ENCODE measurements at regions not wholly inside any gene's neighbourhood (a gene's known extent, or its start where the extent isn't known, plus 50 kb on each side); places are given as distances from the start of the nearest gene placed in this dataset.
"Not testable (repeated sequence)": the region's sequence is repeated elsewhere in the genome, so short reads cannot be mapped to it uniquely, and the experiment has no call there.

- DNase-seq = peak; percentile 89
Observed at GRCh38 chr9:31824860-31825259, 559.6 kb upstream of the ACO1 start.

GRCh38 chr9:31837211-31837610 is 547.2 kb upstream of the ACO1 start:
- no peak for DNase-seq

DNA sequence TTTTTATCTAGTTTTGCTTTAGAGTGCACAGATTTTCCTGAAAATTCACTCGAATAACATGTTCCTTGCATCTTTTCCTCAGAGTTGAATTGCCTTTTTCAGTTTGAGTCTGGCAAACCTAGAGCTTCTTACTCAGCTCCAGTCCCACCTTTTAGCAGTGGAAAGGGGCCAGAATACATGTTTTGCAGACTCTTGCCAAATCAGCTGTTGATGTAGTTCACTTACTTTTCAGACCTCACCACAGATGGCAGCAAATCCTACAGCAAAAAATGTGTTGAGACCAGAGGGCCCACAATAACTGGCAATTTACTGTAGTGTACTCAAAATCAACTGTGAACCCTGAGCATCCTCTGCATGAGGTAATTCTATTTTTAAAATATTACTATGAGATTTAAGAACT is 545.2 kb upstream of the ACO1 start:
- peak; percentile 44 for DNase-seq

DNA sequence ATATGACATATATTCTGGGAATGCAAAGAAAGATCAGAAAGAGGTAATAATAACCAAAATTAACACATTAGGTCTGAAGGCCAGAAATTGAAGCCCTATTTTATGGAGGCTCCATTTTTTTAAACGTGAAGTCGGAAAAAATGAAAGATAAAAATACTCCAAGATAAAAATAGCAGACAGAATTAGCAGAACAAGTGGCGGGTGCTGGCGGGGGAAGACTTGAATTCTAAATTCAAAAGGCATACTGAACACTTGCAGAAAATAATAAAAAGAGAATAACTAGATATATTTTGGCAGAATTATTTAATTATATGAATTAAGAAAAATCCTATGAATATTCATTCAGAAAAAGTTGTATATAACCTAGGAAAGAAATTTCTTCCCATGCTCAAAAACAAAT is 543.7 kb upstream of the ACO1 start:
- DNase-seq = no peak

DNA sequence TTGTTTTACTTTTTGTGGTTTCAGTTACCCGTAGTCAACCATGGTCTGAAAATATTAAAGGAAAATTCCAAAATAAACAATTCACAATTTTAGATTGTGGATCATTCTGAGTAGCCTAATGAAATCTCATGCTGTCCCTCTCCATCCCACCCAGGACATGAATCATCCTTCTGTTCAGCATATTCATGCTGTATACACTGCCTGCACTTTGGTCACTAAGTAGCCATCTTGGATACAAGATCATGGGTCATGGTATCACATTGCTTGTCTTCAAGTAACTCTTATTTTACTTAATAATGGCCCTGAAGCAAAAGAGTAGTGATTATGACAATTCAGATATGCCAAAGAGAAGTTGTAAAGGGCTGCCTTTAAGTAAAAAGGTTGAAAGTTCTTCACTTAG is 536.5 kb upstream of the ACO1 start:
- peak; percentile 58 for DNase-seq

- peak; percentile 91 for DNase-seq
Observed at GRCh38 chr9:31848505-31849285, 535.7 kb upstream of the ACO1 start.

- DNase-seq = no peak
Observed at GRCh38 chr9:31854187-31854586, 530.3 kb upstream of the ACO1 start.

DNA sequence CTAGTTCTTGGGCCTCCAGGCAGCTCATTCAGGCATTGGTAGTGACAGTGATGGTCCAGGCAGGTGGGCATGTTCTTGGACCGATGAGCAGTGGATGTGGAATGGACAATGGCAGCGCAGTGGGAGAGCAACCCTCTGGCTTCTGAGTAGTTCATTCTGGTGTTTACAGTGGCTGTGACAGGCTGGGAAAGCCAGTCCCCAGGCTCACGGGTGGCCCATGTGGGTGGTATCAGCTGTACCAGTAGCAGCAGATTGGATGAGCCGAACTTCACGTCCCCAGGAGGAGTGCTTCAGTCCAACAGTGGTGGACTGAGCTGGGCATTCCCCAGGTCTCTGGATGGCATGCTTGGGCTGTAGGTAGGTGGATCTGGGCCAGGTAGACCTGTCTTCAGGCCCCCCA is 515.6 kb upstream of the ACO1 start:
- DNase-seq = no peak

DNA sequence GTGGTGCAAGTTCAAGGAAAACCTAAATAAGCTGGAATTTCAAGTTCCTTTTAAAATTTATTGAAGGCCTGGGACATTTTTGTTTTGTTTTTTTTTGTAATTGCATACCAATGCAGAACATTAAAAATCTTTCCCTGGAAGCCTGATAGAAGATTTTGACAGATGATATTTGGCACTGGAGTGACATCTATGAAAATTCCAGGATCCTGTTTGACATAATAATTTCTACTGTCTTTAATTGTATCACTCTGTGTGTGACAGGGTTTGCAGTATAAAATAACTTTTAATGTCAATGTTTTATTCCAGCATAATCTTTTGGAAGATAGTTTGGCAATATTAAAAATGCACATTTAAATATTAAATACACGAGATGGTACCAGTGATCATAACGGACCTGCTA is 514.2 kb upstream of the ACO1 start:
- DNase-seq = no peak

- no peak for DNase-seq
Observed at GRCh38 chr9:31873722-31874121, 510.7 kb upstream of the ACO1 start.

DNA sequence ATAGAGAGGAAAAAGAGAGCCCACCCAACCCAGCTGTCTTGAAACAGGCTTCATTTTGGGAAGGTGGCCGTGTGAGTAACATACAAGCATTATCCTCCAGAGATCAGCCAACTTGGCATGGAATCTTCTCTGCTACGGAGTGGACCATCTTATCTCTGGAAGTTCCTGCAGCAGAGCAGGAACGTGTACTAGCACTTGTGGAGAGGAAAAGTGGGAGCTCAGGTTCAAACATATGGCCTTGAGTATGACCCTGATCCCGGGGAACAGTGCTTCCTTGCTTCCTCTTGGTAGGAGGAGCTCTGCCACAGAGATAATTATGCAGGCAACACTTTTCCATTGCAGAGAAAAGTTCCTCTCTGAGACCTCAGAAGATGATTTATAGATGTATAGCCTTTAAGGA is 490.4 kb upstream of the ACO1 start:
- DNase-seq = no peak

DNA sequence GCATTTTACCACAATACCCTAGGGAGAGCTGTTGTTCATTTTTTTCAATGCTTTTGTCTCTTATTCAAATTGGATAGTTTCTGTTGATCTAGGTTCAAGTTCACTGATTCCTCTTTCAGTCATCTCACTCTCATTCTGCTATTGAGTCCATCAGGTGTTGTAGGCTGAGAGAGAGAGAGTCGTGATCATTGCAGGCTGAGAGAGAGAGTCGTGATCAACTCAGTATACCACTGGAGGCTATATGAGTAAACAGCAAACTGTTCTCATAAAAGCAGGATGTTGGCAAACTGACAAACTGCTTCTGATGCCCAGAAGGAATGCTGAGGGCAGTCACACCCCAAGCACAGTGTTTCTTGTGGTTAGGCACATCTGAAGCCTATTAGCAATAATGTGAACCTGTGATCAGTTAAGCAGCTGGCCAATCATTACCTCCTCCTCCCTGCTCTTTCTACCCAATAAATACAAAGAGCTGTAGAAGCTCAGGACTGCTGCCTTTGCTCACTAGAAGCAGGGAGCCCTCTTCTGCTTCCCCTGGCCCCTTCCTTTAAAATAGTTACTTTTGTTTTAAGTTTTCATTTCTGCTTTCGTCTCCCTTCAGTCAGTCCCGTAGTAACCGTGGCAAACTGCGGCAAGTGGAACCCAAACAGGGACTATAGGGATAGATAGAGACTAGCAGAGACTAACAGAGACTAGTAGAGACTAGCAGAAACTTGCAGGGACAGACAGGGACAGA is 476.1 kb upstream of the ACO1 start:
- DNase-seq = peak; percentile 8

DNA sequence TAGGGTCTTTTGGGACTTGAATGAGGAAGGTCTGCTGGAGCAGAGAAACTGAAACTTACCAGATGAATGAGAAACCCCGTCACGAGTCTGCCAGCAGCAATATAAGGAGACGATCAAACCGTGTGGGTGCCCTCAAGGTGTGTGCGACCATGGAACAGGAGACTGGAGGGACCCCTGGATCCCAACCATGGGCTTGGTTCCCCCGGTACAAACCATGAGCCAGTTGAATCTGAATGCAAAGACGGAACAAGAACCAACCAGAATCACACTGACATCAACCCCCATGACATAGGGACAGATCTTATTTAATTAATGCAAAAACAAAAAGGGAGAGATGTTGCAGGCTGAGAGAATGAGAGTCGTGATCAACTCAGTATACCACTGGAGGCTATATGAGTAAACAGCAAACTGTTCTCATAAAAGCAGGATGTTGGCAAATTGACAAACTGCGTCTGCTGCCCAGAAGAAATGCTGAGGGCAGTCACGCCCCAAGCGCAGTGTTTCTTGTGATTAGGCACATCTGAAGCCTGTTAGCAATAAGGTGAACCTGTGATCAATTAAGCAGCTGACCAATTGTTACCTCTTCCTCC is 475.5 kb upstream of the ACO1 start:
- no peak for DNase-seq

DNA sequence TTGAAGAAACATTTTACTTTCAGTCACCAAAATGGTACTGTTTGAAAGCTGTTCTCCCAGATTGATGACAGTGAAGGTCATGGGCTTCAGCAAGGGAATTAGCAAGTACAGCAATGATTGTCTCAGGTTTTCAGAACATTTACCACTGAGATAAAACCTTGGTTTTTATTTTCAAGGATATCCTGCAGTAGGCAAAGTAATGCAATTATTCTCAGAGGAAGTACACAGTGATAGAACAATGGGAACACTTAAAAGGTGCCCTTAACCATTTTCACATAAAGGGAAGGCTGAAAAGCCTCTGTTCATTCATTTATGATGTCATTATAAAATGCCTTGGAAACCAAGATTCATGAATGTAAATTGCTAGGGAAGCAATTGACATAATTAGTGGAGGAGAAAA is 471.8 kb upstream of the ACO1 start:
- no peak for DNase-seq

- no peak for DNase-seq
Observed at GRCh38 chr9:31916591-31917241, 467.7 kb upstream of the ACO1 start.

- not testable (repeated sequence) for DNase-seq
Observed at GRCh38 chr9:31937737-31938136, 446.7 kb upstream of the ACO1 start.

DNA sequence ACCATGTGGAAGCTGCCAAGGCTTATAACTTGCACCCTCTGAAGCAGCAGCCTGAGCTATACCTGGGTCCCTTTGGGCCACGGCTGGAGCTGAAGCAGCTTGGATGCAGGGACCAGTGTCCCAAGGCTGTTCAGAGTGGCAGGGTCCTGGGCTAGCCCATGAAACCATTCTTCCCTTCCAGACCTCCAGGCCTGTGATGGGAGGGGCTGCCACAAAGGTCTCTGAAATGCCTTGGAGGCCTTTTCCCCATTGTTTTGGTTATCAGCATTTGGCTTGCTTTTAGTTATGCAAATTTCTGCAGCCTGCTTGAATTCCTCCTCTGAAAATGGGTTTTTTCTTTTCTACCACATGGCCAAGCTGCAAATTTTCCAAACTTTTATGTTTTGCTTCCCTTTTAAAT is 433.7 kb upstream of the ACO1 start:
- no peak for DNase-seq

DNA sequence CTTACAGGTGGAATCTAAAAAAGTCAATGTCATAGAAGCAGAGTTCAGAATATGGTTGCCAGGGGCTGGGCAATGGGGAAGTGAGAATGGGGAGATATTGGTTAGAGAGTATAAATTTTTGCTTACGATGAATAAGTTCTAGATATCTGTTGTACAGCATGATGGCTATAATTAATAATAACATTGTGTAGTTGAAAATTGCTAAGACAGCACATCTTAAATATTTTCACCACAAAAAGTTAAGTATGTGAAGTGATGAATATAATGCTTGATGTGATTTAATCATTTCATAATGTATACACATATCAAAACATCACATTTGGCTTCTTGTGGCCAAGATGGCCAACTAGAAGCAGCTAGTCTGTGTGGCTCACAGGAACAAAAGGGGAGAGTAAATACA is 425.9 kb upstream of the ACO1 start:
- DNase-seq = no peak

DNA sequence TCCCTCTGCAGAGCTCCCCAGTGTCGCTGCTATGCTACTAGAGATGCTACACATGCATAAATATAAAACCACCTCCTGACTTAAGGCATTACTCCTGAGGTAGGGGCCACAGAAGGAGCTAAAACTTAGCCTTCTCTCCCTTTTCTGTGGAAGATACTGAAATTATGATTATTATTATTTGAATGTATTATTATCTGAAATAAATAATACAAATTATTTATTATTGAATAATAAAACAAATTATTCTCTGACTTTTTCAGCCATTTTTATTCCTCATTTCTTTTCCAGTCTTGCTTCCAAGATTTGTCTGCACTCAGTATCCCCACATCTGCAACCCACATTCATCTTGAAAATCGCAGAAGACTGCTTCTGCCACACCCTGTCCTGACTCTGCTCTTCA is 414.9 kb upstream of the ACO1 start:
- DNase-seq = no peak

GRCh38 chr9:31983895-31984294 is 400.5 kb upstream of the ACO1 start:
- DNase-seq = no peak

- peak; percentile 34 for DNase-seq
Observed at GRCh38 chr9:31996331-31996730, 388.1 kb upstream of the ACO1 start.

DNA sequence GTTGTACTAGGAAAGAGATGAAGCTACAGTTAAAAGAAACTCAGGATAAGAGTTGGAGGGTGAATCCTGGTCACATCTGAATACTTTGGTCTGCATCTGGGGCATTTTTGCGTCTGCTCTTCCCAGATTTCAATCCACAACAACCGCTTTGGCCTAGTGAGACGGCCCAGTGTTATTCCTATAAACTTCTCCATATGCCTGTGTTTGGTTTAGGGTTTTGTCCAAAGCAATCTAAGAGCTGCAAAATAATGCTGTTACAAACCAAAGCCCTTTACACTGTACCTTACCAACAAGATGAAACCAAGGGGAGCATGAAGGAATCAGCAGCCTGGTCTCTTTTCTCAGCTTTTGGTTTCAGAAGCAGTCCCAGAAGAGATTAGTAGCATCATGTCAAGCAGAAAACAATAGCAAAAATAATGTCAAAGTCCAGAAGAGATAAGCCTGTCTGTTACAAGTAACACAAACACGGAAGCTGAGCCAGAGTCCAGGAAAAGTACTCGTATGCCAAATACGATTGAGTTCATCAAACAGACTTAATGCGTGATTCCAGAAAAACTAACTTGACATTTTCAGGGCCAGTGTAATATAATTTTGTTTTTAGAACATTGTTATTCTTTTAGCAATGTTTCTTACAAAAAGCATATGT is 379.9 kb upstream of the ACO1 start:
- no peak for DNase-seq

DNA sequence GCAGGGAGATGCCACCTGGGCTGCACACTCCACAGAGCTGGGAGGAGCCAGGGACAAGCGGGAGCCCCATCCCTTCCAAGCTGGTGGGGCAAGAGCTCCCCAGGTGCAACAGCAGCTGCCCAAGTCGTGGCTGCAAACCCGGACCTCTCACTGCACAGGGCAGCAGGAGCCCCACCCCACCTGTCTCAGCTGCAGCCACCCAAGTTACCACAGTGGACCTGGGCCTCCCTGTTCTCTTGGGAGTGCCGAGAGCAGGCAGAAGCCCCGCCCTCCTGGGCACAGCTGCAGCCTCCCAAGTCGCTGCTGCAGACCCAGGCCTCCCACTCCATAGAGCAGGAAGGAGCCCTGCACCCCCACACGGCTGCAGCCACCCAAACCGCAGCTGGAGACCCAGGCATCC is 374.1 kb upstream of the ACO1 start:
- no peak for DNase-seq
